ENCODE measurements at regions not wholly inside any gene's neighbourhood (a gene's known extent, or its start where the extent isn't known, plus 50 kb on each side); places are given as distances from the start of the nearest gene placed in this dataset.

GRCh38 chr6:14468647-14469321 is 351.2 kb downstream of the CD83 start:
- Histone ChIP-seq H3K4me2 (ENCODE audit: low read length) (no peak overlapping the region), H3K79me2 (ENCODE audit: insufficient read depth, low read length) (no peaks in the 10 kb centered on the region), H3K9ac (ENCODE audit: low read length) (no peak overlapping the region), H3K27me3 (ENCODE audit: insufficient read depth, low read length) (no peaks in the 10 kb centered on the region), H2AFZ (ENCODE audit: low read depth, low read length) (no peak overlapping the region), H3K4me1 (ENCODE audit: insufficient read depth, low read length) (peaks cover 7% of the 10 kb centered on the region), H3K27ac (ENCODE audit: low read depth, low read length) (no peak overlapping the region), H3K36me3 (ENCODE audit: insufficient read depth, low read length) (no peaks in the 10 kb centered on the region), H3K4me3 (ENCODE audit: insufficient read depth, low read depth, low read length) (no peak overlapping the region), H4K20me1 (ENCODE audit: insufficient read depth, low read length) (no peaks in the 10 kb centered on the region), H3K9me3 (ENCODE audit: insufficient read depth, low read depth, low read length) (no peaks in the 10 kb centered on the region)
- Mint-ChIP-seq H3K27me3 (ENCODE audit: low read depth, unreplicated experiment) (peaks cover 3% of the 10 kb centered on the region), H3K4me3 (ENCODE audit: unreplicated experiment) (no peak overlapping the region), H3K9me3 (ENCODE audit: unreplicated experiment) (peaks cover 15% of the 10 kb centered on the region), H3K27ac (ENCODE audit: unreplicated experiment) (no peak overlapping the region), H3K4me1 (ENCODE audit: low read depth, unreplicated experiment) (peaks cover 14% of the 10 kb centered on the region), H3K36me3 (ENCODE audit: low read depth, unreplicated experiment) (no peaks in the 10 kb centered on the region)
- TF ChIP-seq EZH2 (IDR thresholded peaks at IDR 0.05; ENCODE audit: insufficient read depth, low read length) (no peak), CTCF (IDR thresholded peaks at IDR 0.05; ENCODE audit: insufficient read depth, low read depth, low read length) (no peak)
- FAIRE-seq (no peak), DNase-seq (ENCODE audit: low read depth) (no peak)

DNA sequence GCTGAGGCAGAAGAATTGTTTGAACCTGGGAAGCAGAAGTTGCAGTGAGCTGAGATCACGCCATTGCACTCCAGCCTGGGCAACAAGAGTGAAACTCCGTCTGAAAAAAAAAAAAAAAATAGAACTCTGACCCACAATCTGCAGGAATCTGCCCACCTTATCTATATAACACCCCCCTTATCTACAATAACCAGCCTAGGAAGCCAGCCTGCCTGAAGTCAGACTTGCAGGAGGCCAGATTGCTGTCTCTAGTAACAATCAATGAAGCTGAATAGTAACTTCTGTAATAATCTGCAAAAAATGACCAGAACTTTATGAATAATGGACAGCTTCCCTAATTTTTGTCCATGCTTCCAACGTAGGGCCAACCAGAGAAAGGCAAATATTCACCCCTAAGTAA is 352.5 kb downstream of the CD83 start:
- no peaks in the 10 kb centered on the region for H3K36me3 Mint-ChIP-seq (ENCODE audit: low read depth, unreplicated experiment)
- no peak overlapping the region for H2AFZ ChIP-seq (ENCODE audit: low read depth, low read length)
- H4K20me1 ChIP-seq (ENCODE audit: insufficient read depth, low read length) = no peaks in the 10 kb centered on the region
- H3K27me3 ChIP-seq (ENCODE audit: insufficient read depth, low read length) = no peaks in the 10 kb centered on the region
- H3K4me3 ChIP-seq (ENCODE audit: insufficient read depth, low read depth, low read length) = no peak overlapping the region
- H3K9me3 Mint-ChIP-seq (ENCODE audit: unreplicated experiment) = peaks cover 16% of the 10 kb centered on the region
- H3K27ac ChIP-seq (ENCODE audit: low read depth, low read length) = no peak overlapping the region
- H3K9ac ChIP-seq (ENCODE audit: low read length) = no peak overlapping the region
- no peaks in the 10 kb centered on the region for H3K9me3 ChIP-seq (ENCODE audit: insufficient read depth, low read depth, low read length)
- DNase-seq (ENCODE audit: low read depth) (no peak), FAIRE-seq (no peak)
- peaks cover 3% of the 10 kb centered on the region for H3K27me3 Mint-ChIP-seq (ENCODE audit: low read depth, unreplicated experiment)
- H3K4me3 Mint-ChIP-seq (ENCODE audit: unreplicated experiment) = no peak overlapping the region
- no peaks in the 10 kb centered on the region for H3K79me2 ChIP-seq (ENCODE audit: insufficient read depth, low read length)
- H3K4me1 Mint-ChIP-seq (ENCODE audit: low read depth, unreplicated experiment) = peaks cover 16% of the 10 kb centered on the region
- no peak overlapping the region for H3K4me2 ChIP-seq (ENCODE audit: low read length)
- no peak for TF ChIP-seq CTCF (IDR thresholded peaks at IDR 0.05; ENCODE audit: insufficient read depth, low read depth, low read length)
- no peak for TF ChIP-seq EZH2 (IDR thresholded peaks at IDR 0.05; ENCODE audit: insufficient read depth, low read length)
- no peak overlapping the region for H3K27ac Mint-ChIP-seq (ENCODE audit: unreplicated experiment)
- H3K36me3 ChIP-seq (ENCODE audit: insufficient read depth, low read length) = no peaks in the 10 kb centered on the region
- H3K4me1 ChIP-seq (ENCODE audit: insufficient read depth, low read length) = peaks cover 7% of the 10 kb centered on the region

- H4K20me1 ChIP-seq (ENCODE audit: insufficient read depth, low read length) = no peaks in the 10 kb centered on the region
- no peaks in the 10 kb centered on the region for H3K36me3 ChIP-seq (ENCODE audit: insufficient read depth, low read length)
- H3K9me3 Mint-ChIP-seq (ENCODE audit: unreplicated experiment) = peaks cover 13% of the 10 kb centered on the region
- H2AFZ ChIP-seq (ENCODE audit: low read depth, low read length) = no peak overlapping the region
- H3K9ac ChIP-seq (ENCODE audit: low read length) = no peak overlapping the region
- no peaks in the 10 kb centered on the region for H3K79me2 ChIP-seq (ENCODE audit: insufficient read depth, low read length)
- H3K36me3 Mint-ChIP-seq (ENCODE audit: low read depth, unreplicated experiment) = no peaks in the 10 kb centered on the region
- TF ChIP-seq CTCF (IDR thresholded peaks at IDR 0.05; ENCODE audit: insufficient read depth, low read depth, low read length) (no peak), EZH2 (IDR thresholded peaks at IDR 0.05; ENCODE audit: insufficient read depth, low read length) (no peak)
- DNase-seq (ENCODE audit: low read depth) (no peak), FAIRE-seq (no peak)
- H3K4me1 ChIP-seq (ENCODE audit: insufficient read depth, low read length) = peaks cover 7% of the 10 kb centered on the region
- H3K4me3 Mint-ChIP-seq (ENCODE audit: unreplicated experiment) = no peak overlapping the region
- peaks cover 16% of the 10 kb centered on the region for H3K4me1 Mint-ChIP-seq (ENCODE audit: low read depth, unreplicated experiment)
- H3K27me3 ChIP-seq (ENCODE audit: insufficient read depth, low read length) = no peaks in the 10 kb centered on the region
- H3K27ac Mint-ChIP-seq (ENCODE audit: unreplicated experiment) = no peak overlapping the region
- no peaks in the 10 kb centered on the region for H3K9me3 ChIP-seq (ENCODE audit: insufficient read depth, low read depth, low read length)
- peaks cover 3% of the 10 kb centered on the region for H3K27me3 Mint-ChIP-seq (ENCODE audit: low read depth, unreplicated experiment)
- H3K4me2 ChIP-seq (ENCODE audit: low read length) = no peak overlapping the region
- H3K4me3 ChIP-seq (ENCODE audit: insufficient read depth, low read depth, low read length) = no peak overlapping the region
- no peak overlapping the region for H3K27ac ChIP-seq (ENCODE audit: low read depth, low read length)
Observed at GRCh38 chr6:14470671-14471070, 353.1 kb downstream of the CD83 start.
